ENCODE measurements at regions not wholly inside any gene's neighbourhood (a gene's known extent, or its start where the extent isn't known, plus 50 kb on each side); places are given as distances from the start of the nearest gene placed in this dataset.

DNA sequence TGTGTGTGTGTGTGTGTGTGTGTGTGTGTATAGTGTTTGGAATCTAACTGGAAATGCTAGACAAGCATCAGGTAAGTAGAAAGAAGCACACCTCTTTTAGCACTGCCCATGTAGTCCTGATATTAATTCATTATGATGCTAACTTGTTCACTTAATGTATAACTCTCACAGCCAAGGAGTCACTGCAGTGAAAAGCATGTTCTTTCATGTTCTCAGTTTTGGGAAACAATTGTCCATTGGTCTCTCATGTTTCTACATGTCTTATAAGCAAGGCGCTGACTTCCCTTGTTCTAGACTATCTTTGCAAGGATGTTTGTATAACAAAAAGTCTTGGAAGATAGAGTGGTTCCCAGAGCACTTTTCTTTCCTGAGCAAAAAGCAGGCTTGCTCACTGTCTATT lies 148.8 kb upstream of the TNPO1 start:
- no peak overlapping the region for H3K4me3 ChIP-seq (ENCODE audit: low read depth, low read length)
- TF ChIP-seq, protein P1, sequence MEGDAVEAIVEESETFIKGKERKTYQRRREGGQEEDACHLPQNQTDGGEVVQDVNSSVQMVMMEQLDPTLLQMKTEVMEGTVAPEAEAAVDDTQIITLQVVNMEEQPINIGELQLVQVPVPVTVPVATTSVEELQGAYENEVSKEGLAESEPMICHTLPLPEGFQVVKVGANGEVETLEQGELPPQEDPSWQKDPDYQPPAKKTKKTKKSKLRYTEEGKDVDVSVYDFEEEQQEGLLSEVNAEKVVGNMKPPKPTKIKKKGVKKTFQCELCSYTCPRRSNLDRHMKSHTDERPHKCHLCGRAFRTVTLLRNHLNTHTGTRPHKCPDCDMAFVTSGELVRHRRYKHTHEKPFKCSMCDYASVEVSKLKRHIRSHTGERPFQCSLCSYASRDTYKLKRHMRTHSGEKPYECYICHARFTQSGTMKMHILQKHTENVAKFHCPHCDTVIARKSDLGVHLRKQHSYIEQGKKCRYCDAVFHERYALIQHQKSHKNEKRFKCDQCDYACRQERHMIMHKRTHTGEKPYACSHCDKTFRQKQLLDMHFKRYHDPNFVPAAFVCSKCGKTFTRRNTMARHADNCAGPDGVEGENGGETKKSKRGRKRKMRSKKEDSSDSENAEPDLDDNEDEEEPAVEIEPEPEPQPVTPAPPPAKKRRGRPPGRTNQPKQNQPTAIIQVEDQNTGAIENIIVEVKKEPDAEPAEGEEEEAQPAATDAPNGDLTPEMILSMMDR (IDR thresholded peaks at IDR 0.05; ENCODE audit: insufficient read depth, low read depth, low read length), result no peak

DNA sequence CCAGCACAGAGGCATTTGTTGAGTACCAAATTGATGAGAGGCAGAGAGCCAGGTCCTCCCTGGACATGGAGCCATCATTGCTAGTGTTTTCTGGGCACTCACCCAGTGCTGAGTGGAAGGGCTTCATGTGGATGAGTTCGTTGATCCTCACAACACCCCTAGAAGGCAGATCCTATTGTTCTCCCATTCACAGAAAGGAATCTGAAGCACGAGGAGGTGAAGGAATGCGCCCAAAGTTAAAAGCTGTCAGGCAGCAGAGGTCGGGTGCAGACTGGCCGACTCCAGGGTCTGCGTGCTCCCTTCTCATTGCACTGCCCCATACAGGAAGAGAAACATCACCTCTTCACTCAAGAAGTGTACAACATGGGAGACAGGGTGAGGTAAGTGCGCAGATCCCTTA lies 153.5 kb upstream of the TNPO1 start:
- H3K4me3 ChIP-seq (ENCODE audit: low read depth, low read length), result no peak overlapping the region
- TF ChIP-seq, protein P1 (IDR thresholded peaks at IDR 0.05; ENCODE audit: insufficient read depth, low read depth, low read length), result no peak
- DNase-seq (ENCODE audit: low read depth), result no peak

More for the DNA sequence above, 148.8 kb upstream of the TNPO1 start:
- no peak for DNase-seq (ENCODE audit: low read depth)

DNA sequence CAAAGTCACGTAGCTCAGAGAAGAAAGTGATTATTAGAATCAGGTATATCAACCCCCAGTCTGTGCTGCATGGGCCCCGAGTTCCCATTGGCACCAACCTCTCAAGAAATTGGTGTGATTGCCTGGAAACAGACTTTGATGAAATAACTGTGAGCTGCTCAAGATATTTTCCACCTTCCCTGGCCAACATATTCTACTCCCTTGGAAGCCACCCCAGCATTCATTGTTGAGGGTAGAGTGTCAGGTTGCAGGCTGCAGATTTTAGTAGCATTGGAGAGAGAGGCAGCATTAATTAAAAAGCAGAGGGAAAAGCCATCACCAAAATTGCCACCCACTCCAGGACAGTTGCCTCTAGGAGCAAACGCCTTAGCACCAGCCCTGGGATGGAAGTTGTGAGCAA lies 154.2 kb upstream of the TNPO1 start:
- no peak overlapping the region for H3K4me3 ChIP-seq (ENCODE audit: low read depth, low read length)
- no peak for DNase-seq (ENCODE audit: low read depth)
- TF ChIP-seq, protein P1 (IDR thresholded peaks at IDR 0.05; ENCODE audit: insufficient read depth, low read depth, low read length), result no peak

DNA sequence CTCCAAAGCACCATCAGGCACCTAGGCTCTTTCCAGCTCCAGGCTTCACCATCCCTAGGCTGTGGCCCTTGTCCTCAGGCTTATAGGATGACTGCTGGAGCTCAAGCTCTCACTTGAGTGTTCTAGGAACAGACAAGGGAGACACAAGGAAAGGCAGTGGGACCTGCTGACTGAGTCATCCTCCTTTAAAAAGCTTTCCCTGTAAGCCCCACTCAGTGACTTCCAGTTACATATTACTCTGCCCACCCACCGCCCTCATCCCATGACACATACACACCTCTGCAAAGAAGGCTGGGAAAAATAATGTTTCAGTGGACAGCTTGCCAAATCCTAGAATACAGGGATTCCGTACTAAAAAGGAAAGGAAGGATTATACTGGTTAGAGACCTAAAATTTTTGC lies 154.2 kb upstream of the ZNF366 start:
- DNase-seq (ENCODE audit: low read depth), result no peak
- H3K4me3 ChIP-seq (ENCODE audit: low read depth, low read length), result no peak overlapping the region
- TF ChIP-seq, protein P1 (IDR thresholded peaks at IDR 0.05; ENCODE audit: insufficient read depth, low read depth, low read length), result no peak

DNA sequence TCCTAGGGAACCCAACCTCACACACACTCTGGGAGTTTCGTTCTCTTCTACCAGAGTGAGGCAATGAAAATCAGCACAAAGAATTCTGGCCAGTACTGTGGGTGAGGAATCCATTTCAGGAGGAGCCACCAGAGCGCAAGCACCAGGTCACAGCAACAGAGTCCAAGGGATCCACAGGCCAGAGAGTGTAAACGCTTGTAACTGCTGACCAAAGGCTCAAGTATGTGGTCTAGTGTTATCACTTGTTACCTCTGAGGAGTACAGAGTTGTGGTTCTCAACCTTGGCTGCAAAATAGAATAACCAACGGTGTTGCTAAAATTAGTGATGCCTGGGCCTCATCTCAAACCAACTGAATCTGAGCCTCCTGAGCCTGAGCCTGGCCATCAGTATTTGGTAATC lies 152.5 kb upstream of the ZNF366 start:
- DNase-seq (ENCODE audit: low read depth), result no peak
- H3K4me3 ChIP-seq (ENCODE audit: low read depth, low read length), result no peak overlapping the region
- TF ChIP-seq, protein P1 (IDR thresholded peaks at IDR 0.05; ENCODE audit: insufficient read depth, low read depth, low read length), result no peak

DNA sequence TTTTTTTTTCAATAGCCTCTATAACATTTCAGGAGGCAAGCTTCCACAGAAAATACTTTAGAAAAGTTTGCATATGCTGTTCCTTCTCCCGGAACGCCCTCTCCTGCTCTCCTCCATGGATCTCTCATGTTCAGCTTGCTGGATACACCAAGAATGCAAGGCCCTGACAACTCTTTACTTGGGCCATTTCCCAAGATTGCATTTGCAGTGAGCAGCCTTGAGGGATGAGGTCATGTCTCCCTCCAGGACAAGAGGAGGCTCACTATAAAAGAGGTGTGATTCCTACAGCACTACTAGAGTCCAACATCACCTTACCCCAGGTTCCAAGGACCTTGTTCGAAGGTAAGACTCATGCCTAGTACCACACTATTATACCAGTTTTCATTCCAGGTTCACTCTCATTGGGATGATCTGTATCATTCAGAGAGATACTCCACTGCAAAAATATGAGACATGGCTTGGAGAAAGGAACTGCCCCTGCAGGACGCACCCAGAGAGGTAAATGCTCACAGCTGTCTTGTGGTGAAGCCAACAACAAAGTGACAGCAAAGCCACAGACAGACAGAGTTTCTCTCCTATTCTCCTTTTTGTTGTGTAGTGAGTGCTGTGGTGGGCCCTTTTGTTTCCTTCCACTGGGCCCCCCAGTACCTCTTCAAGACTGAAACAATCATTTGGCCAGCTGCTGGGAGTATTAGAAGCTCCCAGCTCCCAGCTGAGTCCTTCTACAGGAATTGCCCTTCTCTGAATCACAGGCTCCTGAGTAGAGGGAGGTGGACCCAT lies 151.7 kb upstream of the ZNF366 start:
- no peak for DNase-seq (ENCODE audit: low read depth)
- TF ChIP-seq, protein P1 (IDR thresholded peaks at IDR 0.05; ENCODE audit: insufficient read depth, low read depth, low read length), result no peak
- H3K4me3 ChIP-seq (ENCODE audit: low read depth, low read length), result no peak overlapping the region

DNA sequence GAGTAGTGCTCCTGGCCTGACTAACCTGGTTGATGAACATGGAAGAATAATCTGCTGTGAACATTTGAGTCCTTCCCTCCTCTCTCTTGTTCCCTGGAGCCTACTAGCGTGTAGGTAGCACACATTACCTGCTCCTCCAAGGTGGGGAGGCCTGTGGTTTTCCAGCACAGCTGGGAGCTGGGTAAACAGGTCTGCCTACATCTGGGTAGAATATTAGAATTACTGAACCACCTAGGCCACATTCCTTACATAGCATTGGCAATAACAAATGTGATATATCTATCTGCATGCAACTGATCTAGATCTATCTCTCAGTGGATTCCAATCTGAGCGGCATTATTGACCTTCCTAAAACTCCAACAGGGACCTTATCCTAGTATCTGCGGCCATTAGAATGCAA lies 151.0 kb upstream of the ZNF366 start:
- TF ChIP-seq, protein P1 (IDR thresholded peaks at IDR 0.05; ENCODE audit: insufficient read depth, low read depth, low read length), result no peak
- DNase-seq (ENCODE audit: low read depth), result no peak
- H3K4me3 ChIP-seq (ENCODE audit: low read depth, low read length), result no peak overlapping the region

Measured in fibroblast of villous mesenchyme (primary cell).